ENCODE measurements at regions not wholly inside any gene's neighbourhood (a gene's known extent, or its start where the extent isn't known, plus 50 kb on each side); places are given as distances from the start of the nearest gene placed in this dataset.

GRCh38 chr4:188430384-188430783 is 291.1 kb downstream of the TRIML1 start:
- Histone ChIP-seq H3K9me2 (ENCODE audit: insufficient read depth) (no peaks in the 10 kb centered on the region), H3K9me3 (ENCODE audit: control insufficient read depth in 1 of 2, insufficient read depth in 1 of 2, low read depth in 1 of 2, low read length in 2 of 2) (no peaks in the 10 kb centered on the region), H4K20me1 (ENCODE audit: insufficient read depth) (no peaks in the 10 kb centered on the region), H3K36me3 (ENCODE audit: control insufficient read depth in 1 of 2, insufficient read depth in 2 of 2, low read length in 2 of 2) (no peaks in the 10 kb centered on the region), H3K79me2 (ENCODE audit: insufficient read depth, low read length) (no peaks in the 10 kb centered on the region), H3K27me3 (ENCODE audit: insufficient read depth, low read length) (no peaks in the 10 kb centered on the region), H3K4me3 (replicated peaks in 1 of 2; ENCODE audit: low read depth in 1 of 2, low read length in 2 of 2) (no peak overlapping the region), H3K4me2 (ENCODE audit: low read length) (no peak overlapping the region), H3K4me1 (ENCODE audit: control insufficient read depth in 1 of 2, insufficient read depth in 2 of 2, low read length in 2 of 2) (peaks cover 0 to 9% of the 10 kb centered on the region in 2 experiments; a peak in 1 of 4 replicates), H3K27ac (ENCODE audit: low read depth, low read length) (no peak overlapping the region), H2AFZ (ENCODE audit: low read depth, low read length, poor library complexity, severe bottlenecking) (no peak overlapping the region), H3K9ac (ENCODE audit: low read length) (no peak overlapping the region)
- TF ChIP-seq CBX3 (IDR thresholded peaks at IDR 0.05; ENCODE audit: low read depth) (no peak), FOSL1 (IDR thresholded peaks at IDR 0.05; ENCODE audit: low read depth) (no peak), TCF7L2 (IDR thresholded peaks at IDR 0.05; ENCODE audit: borderline replicate concordance, extremely low read depth, insufficient read depth, insufficient read length) (no peak), POLR2A (IDR thresholded peaks at IDR 0.05; ENCODE audit: borderline replicate concordance, extremely low read depth, insufficient read depth, insufficient read length) (no peak), RAD21 (IDR thresholded peaks at IDR 0.05; ENCODE audit: low read depth) (no peak), SRF (IDR thresholded peaks at IDR 0.05; ENCODE audit: low read depth) (no peak), ATF3 (IDR thresholded peaks at IDR 0.05) (no peak), SP1 (IDR thresholded peaks at IDR 0.05; ENCODE audit: low read depth) (no peak), EZH2phosphoT487 (IDR thresholded peaks at IDR 0.05; ENCODE audit: borderline replicate concordance) (no peak), EZH2 (IDR thresholded peaks at IDR 0.05) (no peak), ZFX (IDR thresholded peaks at IDR 0.05) (no peak), EGR1 (IDR thresholded peaks at IDR 0.05; ENCODE audit: low read depth) (no peak), JUND (IDR thresholded peaks at IDR 0.05) (no peak), MAX (IDR thresholded peaks at IDR 0.05) (no peak), SIN3A (IDR thresholded peaks at IDR 0.05; ENCODE audit: low read depth) (no peak), CTCF (IDR thresholded peaks at IDR 0.05 in 2 of 3, conservative IDR thresholded peaks at IDR 0.05 in 1 of 3; ENCODE audit: borderline replicate concordance in 1 of 3, insufficient read depth in 1 of 3, low read depth in 2 of 3, low read length in 2 of 3) (no peak)
- ChIA-PET CTCF (no interaction called here), RAD21 (ENCODE audit: low non-redundant PET in 1 of 2, low total read pairs in 2 of 2, uncharacterized antibody in 2 of 2, unreplicated experiment in 2 of 2) (no interaction called here), POLR2A (no interaction called here)
- intact Hi-C loops (cut with micrococcal nuclease) = no loop called here
- no TSS peak for BruUV-seq (replicated peaks)
- ATAC-seq (no peak), DNase-seq (ENCODE audit: low read depth, low spot score) (no peak)
